ENCODE measurements at regions not wholly inside any gene's neighbourhood (a gene's known extent, or its start where the extent isn't known, plus 50 kb on each side); places are given as distances from the start of the nearest gene placed in this dataset.

- Histone ChIP-seq H3K4me3 (no peak overlapping the region), H3K4me1 (ENCODE audit: control insufficient read depth in 1 of 2, low read depth in 2 of 2) (no peaks in the 10 kb centered on the region), H3K9me3 (no peaks in the 10 kb centered on the region), H3K27me3 (replicated peaks; ENCODE audit: insufficient read depth) (no peaks in the 10 kb centered on the region), H3K27ac (no peak overlapping the region), H3K36me3 (no peaks in the 10 kb centered on the region)
- ATAC-seq (ENCODE audit: insufficient number of reproducible peaks, low FRiP score, low read depth) (no peak), DNase-seq (ENCODE audit: low spot score) (no peak)
- no peak for TF ChIP-seq CTCF (IDR thresholded peaks at IDR 0.05)
These were observed 166.6 kb upstream of the MKLN1 start for GRCh38 chr7:131161103-131161502.

- no peak for ATAC-seq (ENCODE audit: insufficient number of reproducible peaks, low FRiP score, low read depth)
- no peak for DNase-seq (ENCODE audit: low spot score)
- no peaks in the 10 kb centered on the region for H3K9me3 ChIP-seq
These were observed 163.4 kb upstream of the MKLN1 start for GRCh38 chr7:131164025-131164925.

GRCh38 chr7:131166066-131166465, 161.6 kb upstream of the MKLN1 start:
- DNase-seq (ENCODE audit: low spot score) (no peak), ATAC-seq (ENCODE audit: insufficient number of reproducible peaks, low FRiP score, low read depth) (no peak)
- Histone ChIP-seq H3K36me3 (no peaks in the 10 kb centered on the region), H3K27me3 (replicated peaks; ENCODE audit: insufficient read depth) (no peaks in the 10 kb centered on the region), H3K27ac (no peak overlapping the region), H3K4me3 (no peak overlapping the region), H3K4me1 (ENCODE audit: control insufficient read depth in 1 of 2, low read depth in 2 of 2) (no peaks in the 10 kb centered on the region), H3K9me3 (no peaks in the 10 kb centered on the region)
- TF ChIP-seq CTCF (IDR thresholded peaks at IDR 0.05): no peak

More at GRCh38 chr7:131164025-131164925, 163.4 kb upstream of the MKLN1 start:
- Histone ChIP-seq H3K4me1 (ENCODE audit: control insufficient read depth in 1 of 2, low read depth in 2 of 2) (no peaks in the 10 kb centered on the region), H3K27me3 (replicated peaks; ENCODE audit: insufficient read depth) (no peaks in the 10 kb centered on the region), H3K36me3 (no peaks in the 10 kb centered on the region), H3K4me3 (no peak overlapping the region), H3K27ac (no peak overlapping the region)
- no peak for TF ChIP-seq CTCF (IDR thresholded peaks at IDR 0.05)

- DNase-seq (ENCODE audit: low spot score) (no peak), ATAC-seq (ENCODE audit: insufficient number of reproducible peaks, low FRiP score, low read depth) (no peak)
- Histone ChIP-seq H3K4me1 (ENCODE audit: control insufficient read depth in 1 of 2, low read depth in 2 of 2) (no peaks in the 10 kb centered on the region), H3K36me3 (no peaks in the 10 kb centered on the region), H3K27ac (no peak overlapping the region), H3K27me3 (replicated peaks; ENCODE audit: insufficient read depth) (no peaks in the 10 kb centered on the region), H3K9me3 (no peaks in the 10 kb centered on the region), H3K4me3 (no peak overlapping the region)
- TF ChIP-seq CTCF (IDR thresholded peaks at IDR 0.05): no peak
These were observed 157.0 kb upstream of the MKLN1 start for GRCh38 chr7:131170440-131171271.

Measured in thoracic aorta (tissue), 2 donors.